IMR-90 (cell line): ENCODE measurements at regions not wholly inside any gene's neighbourhood (a gene's known extent, or its start where the extent isn't known, plus 50 kb on each side); places are given as distances from the start of the nearest gene placed in this dataset.

Experiments used
- ATAC-seq: fragments of 200-7000 bp; cut with Tn5 transposase; 2 replicates; pipeline ENCODE4 v1.9.1; 2020; ENCODE audit warnings: low read depth, mild to moderate bottlenecking, moderate library complexity
- BruUV-seq: library from RNA; stranded (reverse); fragments of 400-500 nt; replicated peaks from 2 replicates; lab custom pipeline; 2021; lab: Mats Ljungman, UMichigan
- CTCF ChIA-PET: fragments of 300-600 bp; formaldehyde crosslinking; extraction: SDS; loops from one replicate; lab custom pipeline; 2021; ENCODE audit warnings: antibody characterized with exemption; lab: Yijun Ruan, JAX
- POLR2A ChIA-PET: fragments of 300-600 bp; sonication (Branson Sonifier 250); formaldehyde crosslinking; loops from one replicate; lab custom pipeline; 2022; ENCODE audit warnings: antibody characterized with exemption; ENCODE audit not compliant: unreplicated experiment; lab: Charles Lee
- DNase-seq: peaks from one replicate; pipeline ENCODE4 v3.0.0; 2013
- H2AFZ ChIP-seq: replicated peaks from 2 replicates; pipeline ENCODE3; 2013; ENCODE audit warnings: low read length, mild to moderate bottlenecking; ENCODE audit not compliant: poor library complexity
- H2AK5ac ChIP-seq: 2 replicates; pipeline ENCODE4 v1.6.1; 2013; ENCODE audit warnings: low read depth, low read length, inconsistent platforms
- H2AK9ac ChIP-seq: replicated peaks from 2 replicates; pipeline ENCODE3; 2013; ENCODE audit warnings: mild to moderate bottlenecking, low read depth, low read length, moderate library complexity; ENCODE audit not compliant: poor library complexity
- H2BK120ac ChIP-seq: 2 replicates; pipeline ENCODE4 v1.6.1; 2013; ENCODE audit warnings: low read depth, low read length, inconsistent platforms
- H2BK15ac ChIP-seq: 3 replicates; pipeline ENCODE4 v1.6.1; 2013; ENCODE audit warnings: low read depth, low read length, inconsistent platforms
- H2BK20ac ChIP-seq: 2 replicates; pipeline ENCODE4 v1.6.1; 2013; ENCODE audit warnings: low read depth, mild to moderate bottlenecking, inconsistent platforms, low read length, moderate library complexity
- H2BK5ac ChIP-seq: 2 replicates; pipeline ENCODE4 v1.6.1; 2013; ENCODE audit warnings: mild to moderate bottlenecking, low read depth, low read length, inconsistent platforms; ENCODE audit not compliant: poor library complexity, severe bottlenecking
- H3K14ac ChIP-seq: replicated peaks from 2 replicates; pipeline ENCODE4 v1.6.1; 2013; ENCODE audit warnings: low read depth, low read length, inconsistent platforms
- H3K18ac ChIP-seq: 2 replicates; pipeline ENCODE4 v1.6.1; 2013; ENCODE audit warnings: low read depth, low read length, control low read depth
- H3K23ac ChIP-seq: 2 replicates; pipeline ENCODE4 v1.6.1; 2013; ENCODE audit warnings: low read depth, low read length, inconsistent platforms
- H3K27ac ChIP-seq: 2 replicates; pipeline ENCODE4 v1.5.1; 2013; ENCODE audit warnings: mild to moderate bottlenecking, control low read depth, low read length; ENCODE audit not compliant: insufficient read depth
- H3K27me3 ChIP-seq: 2 replicates; pipeline ENCODE4 v1.6.1; 2013; ENCODE audit warnings: low read length; ENCODE audit not compliant: control insufficient read depth, insufficient read depth
- H3K36me3 ChIP-seq: 2 replicates; pipeline ENCODE4 v1.6.1; 2013; ENCODE audit warnings: low read length, mixed read lengths; ENCODE audit not compliant: control insufficient read depth, insufficient read depth
- H3K4ac ChIP-seq: 2 replicates; pipeline ENCODE4 v1.6.1; 2013; ENCODE audit warnings: low read depth, low read length, inconsistent platforms
- H3K4me1 ChIP-seq: 2 replicates; pipeline ENCODE4 v1.6.1; 2013; ENCODE audit warnings: low read length, mixed read lengths; ENCODE audit not compliant: control insufficient read depth, insufficient read depth
- H3K4me2 ChIP-seq: 2 replicates; pipeline ENCODE4 v1.6.1; 2013; ENCODE audit warnings: low read depth, mild to moderate bottlenecking, control low read depth, low read length, moderate library complexity
- H3K4me3 ChIP-seq: 2 replicates; pipeline ENCODE4 v1.5.1; 2013; ENCODE audit warnings: low read depth, mild to moderate bottlenecking, control low read depth, low read length, moderate library complexity; ENCODE audit not compliant: insufficient read depth
- H3K56ac ChIP-seq: 2 replicates; pipeline ENCODE4 v1.6.1; 2013; ENCODE audit warnings: low read length, inconsistent platforms; ENCODE audit not compliant: insufficient read depth; ENCODE audit errors: extremely low read depth
- H3K79me1 ChIP-seq, 2 experiments: 2 replicates each; pipeline ENCODE4 v1.6.1; 2013; ENCODE audit warnings: low read length in 2 of 2, inconsistent platforms in 1 of 2, low read depth in 1 of 2
- H3K9ac ChIP-seq: 2 replicates; pipeline ENCODE4 v1.6.1; 2013; ENCODE audit warnings: low read depth, low read length, control low read depth
- H3K9me1 ChIP-seq: 2 replicates; pipeline ENCODE4 v1.6.1; 2013; ENCODE audit warnings: low read length, inconsistent platforms; ENCODE audit not compliant: insufficient read depth
- H3K9me3 ChIP-seq: 2 replicates; pipeline ENCODE4 v1.6.1; 2013; ENCODE audit warnings: low read length; ENCODE audit not compliant: control insufficient read depth, insufficient read depth
- H4K20me1 ChIP-seq: 2 replicates; pipeline ENCODE4 v1.6.1; 2013; ENCODE audit warnings: low read length, inconsistent platforms; ENCODE audit not compliant: insufficient read depth
- H4K5ac ChIP-seq: 2 replicates; pipeline ENCODE4 v1.6.1; 2013; ENCODE audit warnings: mild to moderate bottlenecking, low read depth, low read length, control low read depth
- H4K8ac ChIP-seq, 2 experiments: 2 replicates each; pipeline ENCODE4 v1.6.1; 2013; ENCODE audit warnings: low read depth in 2 of 2, low read length in 2 of 2, control low read depth in 1 of 2, inconsistent platforms in 1 of 2
- H4K91ac ChIP-seq: 2 replicates; pipeline ENCODE4 v1.6.1; 2013; ENCODE audit warnings: low read depth, low read length, inconsistent platforms; ENCODE audit not compliant: insufficient read depth
- BHLHE40 ChIP-seq: fragments of 150-350 bp; IDR thresholded peaks from 2 replicates; pipeline ENCODE4 v1.6.1; 2016; ENCODE audit warnings: mild to moderate bottlenecking, low read depth, low read length
- CEBPB ChIP-seq: IDR thresholded peaks from 2 replicates; pipeline ENCODE4 v1.6.1; 2012; ENCODE audit warnings: low read depth, low read length, improper control_type of control experiment
- CHD1 ChIP-seq: IDR thresholded peaks from 2 replicates; pipeline ENCODE4 v1.6.1; 2012; ENCODE audit warnings: low read depth, low read length, improper control_type of control experiment
- FOS ChIP-seq: fragments of 150-350 bp; IDR thresholded peaks from 2 replicates; pipeline ENCODE4 v1.6.1; 2016; ENCODE audit warnings: low read depth, low read length
- MAFK ChIP-seq: IDR thresholded peaks from 2 replicates; pipeline ENCODE4 v1.6.1; 2012; ENCODE audit warnings: low read depth, low read length, improper control_type of control experiment
- MAZ ChIP-seq: IDR thresholded peaks from 2 replicates; pipeline ENCODE4 v1.6.1; 2012; ENCODE audit warnings: low read depth, mild to moderate bottlenecking, low read length, improper control_type of control experiment, moderate library complexity, borderline replicate concordance
- NFE2L2 ChIP-seq: fragments of 150-350 bp; IDR thresholded peaks from 2 replicates; pipeline ENCODE4 v1.6.1; 2016; ENCODE audit warnings: low read depth, mild to moderate bottlenecking, low read length
- POLR2A ChIP-seq: IDR thresholded peaks from 2 replicates; pipeline ENCODE4 v1.6.1; 2012; ENCODE audit warnings: mild to moderate bottlenecking, low read depth, low read length
- RAD21 ChIP-seq: IDR thresholded peaks from 2 replicates; pipeline ENCODE4 v1.6.1; 2012; ENCODE audit warnings: low read length, improper control_type of control experiment
- RCOR1 ChIP-seq: IDR thresholded peaks from 2 replicates; pipeline ENCODE4 v1.6.1; 2012; ENCODE audit warnings: mild to moderate bottlenecking, low read length, improper control_type of control experiment; ENCODE audit not compliant: insufficient replicate concordance
- RFX5 ChIP-seq: IDR thresholded peaks from 2 replicates; pipeline ENCODE4 v1.8.0; 2012; ENCODE audit warnings: low read depth, mild to moderate bottlenecking, low read length, moderate library complexity
- SMC3 ChIP-seq: fragments of 150-350 bp; IDR thresholded peaks from 2 replicates; pipeline ENCODE4 v1.6.1; 2016; ENCODE audit warnings: low read depth, mild to moderate bottlenecking, antibody characterized with exemption, low read length, moderate library complexity
- WGBS, 2 experiments: methylation state at CpG; one replicate each; pipeline versions ENCODE4 v1.1.5 to v1.1.7; 2013; ENCODE audit warnings: missing lambda C conversion rate in 2 of 2; ENCODE audit not compliant: insufficient read length in 1 of 2; ENCODE audit errors: extremely low coverage in 2 of 2; 5-methylcytosine and 5-hydroxymethylcytosine counted together
- dilution Hi-C: fragments of 300-500 bp; cut with HindIII; formaldehyde crosslinking; loops from one replicate; pipeline ENCODE4 v1.14.3; 2018; ENCODE audit warnings: low sequenced_read_pairs; ENCODE audit not compliant: unreplicated experiment
- in situ Hi-C: fragments of 300-500 bp; cut with MboI; formaldehyde crosslinking; loops from 3 replicates; pipeline ENCODE4 v1.14.3; 2019; ENCODE audit warnings: low sequenced_read_pairs, inconsistent platforms, mixed read lengths
- intact Hi-C: fragments of 100-400 bp; cut with micrococcal nuclease; formaldehyde crosslinking; loops from 2 replicates; pipeline ENCODE4 v1.10.0; 2022
- TF ChIP-seq, protein P1 (sequence below): conservative IDR thresholded peaks from 2 replicates; pipeline ENCODE4 v1.5.1; 2012; ENCODE audit warnings: mild to moderate bottlenecking, low read depth, low read length, improper control_type of control experiment
- TF ChIP-seq, protein P2 (sequence below): fragments of 150-350 bp; IDR thresholded peaks from 2 replicates; pipeline ENCODE4 v1.6.1; 2017; ENCODE audit warnings: mild to moderate bottlenecking, antibody characterized with exemption, low read length, low read depth
- TF ChIP-seq, protein P3 (sequence below): fragments of 150-350 bp; IDR thresholded peaks from 2 replicates; pipeline ENCODE4 v1.6.1; 2016; ENCODE audit warnings: low read depth, mild to moderate bottlenecking, low read length, moderate library complexity, borderline replicate concordance

DNA sequence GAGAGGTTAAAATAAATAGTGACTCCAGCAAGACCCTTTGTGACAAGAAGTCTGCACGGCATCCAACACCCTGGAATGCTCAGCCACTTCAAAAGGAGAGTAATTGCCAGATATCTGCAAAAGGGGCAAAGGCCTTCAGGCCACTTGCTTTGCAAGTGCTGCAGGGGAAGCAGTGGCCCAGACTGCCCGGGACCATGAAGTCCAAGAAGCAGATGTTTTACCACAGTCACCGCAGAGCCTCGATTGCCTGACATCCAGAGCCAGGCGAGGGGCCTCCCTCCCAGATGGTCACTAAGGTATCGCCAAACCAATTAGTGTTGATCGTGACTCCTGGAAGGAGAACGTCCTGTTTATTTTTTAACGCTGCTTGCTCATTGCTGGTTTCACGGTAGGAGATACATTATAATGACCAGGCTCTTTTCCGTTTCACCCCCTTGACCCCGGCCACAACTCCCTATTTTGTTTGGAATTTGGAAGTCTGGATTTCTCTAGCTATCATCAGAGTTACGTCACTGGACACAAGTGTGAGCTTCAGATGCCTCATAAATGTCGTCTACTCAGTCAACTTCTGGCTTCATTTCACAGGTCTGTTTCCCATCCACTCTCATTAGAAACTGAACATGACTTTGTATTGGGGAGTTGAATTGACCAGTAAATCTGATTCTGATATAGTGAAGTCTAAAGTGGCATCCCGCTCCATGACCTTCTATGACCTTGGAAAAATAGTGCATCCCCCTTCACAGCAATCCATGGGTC lies 276.2 kb downstream of the WDR11 start:
- no peak overlapping the region for H2AK9ac ChIP-seq
- H3K4me1 ChIP-seq = no peaks in the 10 kb centered on the region
- no peak overlapping the region for H3K18ac ChIP-seq
- TF ChIP-seq RFX5 (no peak), MAZ (no peak), MAFK (no peak), RAD21 (no peak), FOS (no peak), CHD1 (no peak), NFE2L2 (no peak), BHLHE40 (no peak), CEBPB (no peak), POLR2A (no peak), RCOR1 (no peak), SMC3 (no peak)
- TF ChIP-seq, protein P1, sequence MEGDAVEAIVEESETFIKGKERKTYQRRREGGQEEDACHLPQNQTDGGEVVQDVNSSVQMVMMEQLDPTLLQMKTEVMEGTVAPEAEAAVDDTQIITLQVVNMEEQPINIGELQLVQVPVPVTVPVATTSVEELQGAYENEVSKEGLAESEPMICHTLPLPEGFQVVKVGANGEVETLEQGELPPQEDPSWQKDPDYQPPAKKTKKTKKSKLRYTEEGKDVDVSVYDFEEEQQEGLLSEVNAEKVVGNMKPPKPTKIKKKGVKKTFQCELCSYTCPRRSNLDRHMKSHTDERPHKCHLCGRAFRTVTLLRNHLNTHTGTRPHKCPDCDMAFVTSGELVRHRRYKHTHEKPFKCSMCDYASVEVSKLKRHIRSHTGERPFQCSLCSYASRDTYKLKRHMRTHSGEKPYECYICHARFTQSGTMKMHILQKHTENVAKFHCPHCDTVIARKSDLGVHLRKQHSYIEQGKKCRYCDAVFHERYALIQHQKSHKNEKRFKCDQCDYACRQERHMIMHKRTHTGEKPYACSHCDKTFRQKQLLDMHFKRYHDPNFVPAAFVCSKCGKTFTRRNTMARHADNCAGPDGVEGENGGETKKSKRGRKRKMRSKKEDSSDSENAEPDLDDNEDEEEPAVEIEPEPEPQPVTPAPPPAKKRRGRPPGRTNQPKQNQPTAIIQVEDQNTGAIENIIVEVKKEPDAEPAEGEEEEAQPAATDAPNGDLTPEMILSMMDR = no peak
- TF ChIP-seq, protein P2, sequence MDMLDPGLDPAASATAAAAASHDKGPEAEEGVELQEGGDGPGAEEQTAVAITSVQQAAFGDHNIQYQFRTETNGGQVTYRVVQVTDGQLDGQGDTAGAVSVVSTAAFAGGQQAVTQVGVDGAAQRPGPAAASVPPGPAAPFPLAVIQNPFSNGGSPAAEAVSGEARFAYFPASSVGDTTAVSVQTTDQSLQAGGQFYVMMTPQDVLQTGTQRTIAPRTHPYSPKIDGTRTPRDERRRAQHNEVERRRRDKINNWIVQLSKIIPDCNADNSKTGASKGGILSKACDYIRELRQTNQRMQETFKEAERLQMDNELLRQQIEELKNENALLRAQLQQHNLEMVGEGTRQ = no peak
- TF ChIP-seq, protein P3, sequence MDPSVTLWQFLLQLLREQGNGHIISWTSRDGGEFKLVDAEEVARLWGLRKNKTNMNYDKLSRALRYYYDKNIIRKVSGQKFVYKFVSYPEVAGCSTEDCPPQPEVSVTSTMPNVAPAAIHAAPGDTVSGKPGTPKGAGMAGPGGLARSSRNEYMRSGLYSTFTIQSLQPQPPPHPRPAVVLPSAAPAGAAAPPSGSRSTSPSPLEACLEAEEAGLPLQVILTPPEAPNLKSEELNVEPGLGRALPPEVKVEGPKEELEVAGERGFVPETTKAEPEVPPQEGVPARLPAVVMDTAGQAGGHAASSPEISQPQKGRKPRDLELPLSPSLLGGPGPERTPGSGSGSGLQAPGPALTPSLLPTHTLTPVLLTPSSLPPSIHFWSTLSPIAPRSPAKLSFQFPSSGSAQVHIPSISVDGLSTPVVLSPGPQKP = no peak
- no peak overlapping the region for H3K23ac ChIP-seq
- no peak overlapping the region for H4K8ac ChIP-seq
- H3K56ac ChIP-seq = no peak overlapping the region
- no peaks in the 10 kb centered on the region for H3K27me3 ChIP-seq
- no peak overlapping the region for H3K4me3 ChIP-seq
- H3K9me1 ChIP-seq = no peaks in the 10 kb centered on the region
- no peak overlapping the region for H3K14ac ChIP-seq
- H2BK120ac ChIP-seq = no peak overlapping the region
- no peak overlapping the region for H2AK5ac ChIP-seq
- no peak overlapping the region for H3K4ac ChIP-seq
- H3K9me3 ChIP-seq = peaks cover 34% of the 10 kb centered on the region
- BruUV-seq = no TSS peak
- DNase-seq (no peak), ATAC-seq (no peak)
- in situ Hi-C loops = no loop called here
- no peak overlapping the region for H2AFZ ChIP-seq
- intact Hi-C loops = no loop called here
- no peaks in the 10 kb centered on the region for H3K79me1 ChIP-seq
- no peaks in the 10 kb centered on the region for H3K36me3 ChIP-seq
- CTCF ChIA-PET = no interaction called here
- no peak overlapping the region for H3K9ac ChIP-seq
- H2BK15ac ChIP-seq = no peak overlapping the region
- POLR2A ChIA-PET = no interaction called here
- no peak overlapping the region for H2BK20ac ChIP-seq
- dilution Hi-C loops = no loop called here
- no peak overlapping the region for H4K91ac ChIP-seq
- H2BK5ac ChIP-seq = no peak overlapping the region
- WGBS, 2 experiments = 60% methylated on average over 1 of the region's 15 CpGs; no CpG with 5 or more reads in 1 of the 2 experiments
- H3K4me2 ChIP-seq = no peak overlapping the region
- no peak overlapping the region for H4K5ac ChIP-seq
- no peak overlapping the region for H3K27ac ChIP-seq
- H4K20me1 ChIP-seq = no peaks in the 10 kb centered on the region
